ENCODE measurements at regions not wholly inside any gene's neighbourhood (a gene's known extent, or its start where the extent isn't known, plus 50 kb on each side); places are given as distances from the start of the nearest gene placed in this dataset.

DNA sequence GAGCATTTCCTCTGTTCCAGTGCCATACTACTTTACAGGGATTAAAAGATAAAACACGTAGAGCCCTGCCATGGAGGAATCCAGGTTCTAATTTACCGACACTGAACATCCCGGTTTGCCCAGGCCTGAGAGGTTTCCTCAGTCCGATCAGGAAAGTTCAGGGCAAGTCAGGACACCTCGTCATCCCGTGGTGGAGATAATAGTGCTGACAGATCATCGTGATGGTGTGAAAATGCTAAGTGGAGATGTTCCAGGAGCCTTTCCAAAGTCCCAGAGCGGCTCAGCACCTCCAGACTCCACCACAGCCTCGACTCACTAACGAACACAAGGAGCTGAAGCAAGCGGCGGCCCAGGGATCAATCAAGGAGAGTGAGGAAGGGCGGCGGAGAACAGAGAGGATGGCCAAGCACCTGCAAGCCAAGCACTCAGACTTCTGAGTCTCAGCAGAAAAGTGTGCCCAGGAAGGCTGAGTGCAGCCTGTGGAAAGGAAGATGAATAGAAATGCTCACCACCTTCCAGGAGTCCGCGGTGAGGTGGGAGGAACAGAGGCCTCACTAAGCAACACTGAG is 103.7 kb upstream of the VWC2 start:
- ATAC-seq (ENCODE audit: low read depth), result no peak
- Histone ChIP-seq H2AFZ (replicated peaks; ENCODE audit: low read length, poor library complexity) (no peak overlapping the region), H2BK120ac (ENCODE audit: low read depth, low read length) (no peak overlapping the region), H3K4me3 (ENCODE audit: insufficient read depth, low read depth, low read length) (no peak overlapping the region), H3K27me3 (ENCODE audit: control insufficient read depth, insufficient read depth, low read length) (no peaks in the 10 kb centered on the region), H2BK20ac (ENCODE audit: low read depth, low read length) (no peak overlapping the region), H3K9me3 (ENCODE audit: control insufficient read depth, insufficient read depth, low read length) (peaks cover 21% of the 10 kb centered on the region), H4K8ac (ENCODE audit: low read depth in 2 of 2, low read length in 2 of 2) (no peak overlapping the region), H3K4me1 (ENCODE audit: control insufficient read depth, insufficient read depth, low read length) (no peaks in the 10 kb centered on the region), H2BK5ac (ENCODE audit: low read depth, low read length, poor library complexity, severe bottlenecking) (no peak overlapping the region), H3K27ac (ENCODE audit: insufficient read depth, low read length) (no peak overlapping the region), H4K5ac (ENCODE audit: low read depth, low read length) (no peak overlapping the region), H3K4ac (ENCODE audit: low read depth, low read length) (no peak overlapping the region), H4K20me1 (ENCODE audit: insufficient read depth, low read length) (no peaks in the 10 kb centered on the region), H4K91ac (ENCODE audit: insufficient read depth, low read depth, low read length) (no peak overlapping the region), H3K18ac (ENCODE audit: low read depth, low read length) (no peak overlapping the region), H3K23ac (ENCODE audit: low read depth, low read length) (no peak overlapping the region), H3K36me3 (ENCODE audit: control insufficient read depth, insufficient read depth, low read length) (no peaks in the 10 kb centered on the region), H3K9ac (ENCODE audit: low read depth, low read length) (no peak overlapping the region), H3K79me1 (ENCODE audit: low read depth in 1 of 2, low read length in 2 of 2) (no peaks in the 10 kb centered on the region), H2AK9ac (replicated peaks; ENCODE audit: low read depth, low read length, poor library complexity) (no peak overlapping the region), H3K9me1 (ENCODE audit: insufficient read depth, low read length) (no peaks in the 10 kb centered on the region), H3K4me2 (ENCODE audit: low read depth, low read length) (no peak overlapping the region), H2BK15ac (ENCODE audit: low read depth, low read length) (no peak overlapping the region), H3K14ac (replicated peaks; ENCODE audit: low read depth, low read length) (no peak overlapping the region), H2AK5ac (ENCODE audit: low read depth, low read length) (no peak overlapping the region), H3K56ac (ENCODE audit: extremely low read depth, insufficient read depth, low read length) (no peak overlapping the region)
- dilution Hi-C loops (cut with HindIII; ENCODE audit: low sequenced_read_pairs, unreplicated experiment), result no loop called here
- DNase-seq, result no peak
- POLR2A ChIA-PET (ENCODE audit: unreplicated experiment), result interaction anchor here (0.6 kb wide), 1 partner anchor 59 kb away, joined by 3 read pairs; no protein-coding TSS in a partner anchor
- no peak for TF ChIP-seq SMC3 (IDR thresholded peaks at IDR 0.05; ENCODE audit: low read depth, low read length)
- no peak for TF ChIP-seq NFE2L2 (IDR thresholded peaks at IDR 0.05; ENCODE audit: low read depth, low read length)
- TF ChIP-seq RAD21 (IDR thresholded peaks at IDR 0.05; ENCODE audit: low read length), result no peak
- TF ChIP-seq MAZ (IDR thresholded peaks at IDR 0.05; ENCODE audit: borderline replicate concordance, low read depth, low read length), result no peak
- in situ Hi-C loops (cut with MboI; ENCODE audit: low sequenced_read_pairs), result no loop called here
- CTCF ChIA-PET, result no interaction called here
- no TSS peak for BruUV-seq (replicated peaks)
- intact Hi-C loops (cut with micrococcal nuclease), result no loop called here
- WGBS, 2 experiments (ENCODE audit: extremely low coverage in 2 of 2, insufficient read length in 1 of 2), result 100% methylated on average over 2 of the region's 16 CpGs; no CpG with 5 or more reads in 1 of the 2 experiments

Measured in IMR-90 (cell line).